ENCODE measurements at regions not wholly inside any gene's neighbourhood (a gene's known extent, or its start where the extent isn't known, plus 50 kb on each side); places are given as distances from the start of the nearest gene placed in this dataset.

- Mint-ChIP-seq H3K36me3 (ENCODE audit: insufficient read depth, unreplicated experiment) (peaks cover 13% of the 10 kb centered on the region), H3K4me3 (ENCODE audit: low read depth, unreplicated experiment) (peak overlapping the region; percentile 2), H3K4me1 (ENCODE audit: low read depth, unreplicated experiment) (peaks cover 47% of the 10 kb centered on the region), H3K9me3 (ENCODE audit: low read depth, unreplicated experiment) (peaks cover 4% of the 10 kb centered on the region), H3K27me3 (ENCODE audit: unreplicated experiment) (no peaks in the 10 kb centered on the region), H3K27ac (ENCODE audit: unreplicated experiment) (peak overlapping the region; percentile 91)
- TF ChIP-seq CTCF (IDR thresholded peaks at IDR 0.05; ENCODE audit: unreplicated experiment): no peak
- CTCF ChIA-PET: interaction anchor here (1.1 to 1.8 kb wide), 2 partner anchors 45 to 131 kb away, joined by 3 to 4 read pairs; no protein-coding TSS in a partner anchor
- intact Hi-C loops (cut with micrococcal nuclease; ENCODE audit: unreplicated experiment): loop anchor here (1.0 to 10.0 kb wide), 4 partner anchors 90 to 774 kb away; no protein-coding TSS in a partner anchor
- DNase-seq: no peak
- no TSS peak for BruUV-seq (replicated peaks)
Observed at GRCh38 chr7:46696741-46697140, 775.7 kb upstream of the IGFBP3 start.

- BruUV-seq (replicated peaks): TSS peak; percentile 86
- peak; percentile 86 for DNase-seq
- peaks cover 47% of the 10 kb centered on the region for H3K4me1 Mint-ChIP-seq (ENCODE audit: low read depth, unreplicated experiment)
- no peak overlapping the region for H3K4me3 Mint-ChIP-seq (ENCODE audit: low read depth, unreplicated experiment)
- H3K9me3 Mint-ChIP-seq (ENCODE audit: low read depth, unreplicated experiment): peaks cover 4% of the 10 kb centered on the region
- no peaks in the 10 kb centered on the region for H3K27me3 Mint-ChIP-seq (ENCODE audit: unreplicated experiment)
- intact Hi-C loops (cut with micrococcal nuclease; ENCODE audit: unreplicated experiment): loop anchor here (1.0 to 10.0 kb wide), 8 partner anchors 44 to 392 kb away; no protein-coding TSS in a partner anchor
- peak overlapping the region; percentile 91 for H3K27ac Mint-ChIP-seq (ENCODE audit: unreplicated experiment)
- TF ChIP-seq CTCF (IDR thresholded peaks at IDR 0.05; ENCODE audit: unreplicated experiment): peak; percentile 16
- CTCF ChIA-PET: interaction anchor here (0.7 to 2.1 kb wide), 18 partner anchors 9 to 773 kb away, joined by 3 to 10 read pairs (median 4); no protein-coding TSS in a partner anchor
- H3K36me3 Mint-ChIP-seq (ENCODE audit: insufficient read depth, unreplicated experiment): peaks cover 13% of the 10 kb centered on the region
Observed at GRCh38 chr7:46695051-46695708, 774.1 kb upstream of the IGFBP3 start.

- no peaks in the 10 kb centered on the region for H3K27me3 Mint-ChIP-seq (ENCODE audit: unreplicated experiment)
- peak overlapping the region; percentile 54 for H3K27ac Mint-ChIP-seq (ENCODE audit: unreplicated experiment)
- no peak for TF ChIP-seq CTCF (IDR thresholded peaks at IDR 0.05; ENCODE audit: unreplicated experiment)
- no TSS peak for BruUV-seq (replicated peaks)
- intact Hi-C loops (cut with micrococcal nuclease; ENCODE audit: unreplicated experiment): loop anchor here (2.0 to 10.0 kb wide), 4 partner anchors 201 to 309 kb away; no protein-coding TSS in a partner anchor
- no peak for DNase-seq
- H3K4me3 Mint-ChIP-seq (ENCODE audit: low read depth, unreplicated experiment): no peak overlapping the region
- H3K4me1 Mint-ChIP-seq (ENCODE audit: low read depth, unreplicated experiment): peaks cover 47% of the 10 kb centered on the region
- peaks cover 13% of the 10 kb centered on the region for H3K36me3 Mint-ChIP-seq (ENCODE audit: insufficient read depth, unreplicated experiment)
- CTCF ChIA-PET: interaction anchor here (0.8 to 2.1 kb wide), 5 partner anchors 12 to 459 kb away, joined by 3 to 10 read pairs (median 5); no protein-coding TSS in a partner anchor
- H3K9me3 Mint-ChIP-seq (ENCODE audit: low read depth, unreplicated experiment): peaks cover 4% of the 10 kb centered on the region
Observed at GRCh38 chr7:46694058-46694457, 773.0 kb upstream of the IGFBP3 start.

- no peaks in the 10 kb centered on the region for H3K27me3 Mint-ChIP-seq (ENCODE audit: unreplicated experiment)
- H3K9me3 Mint-ChIP-seq (ENCODE audit: low read depth, unreplicated experiment): peaks cover 4% of the 10 kb centered on the region
- DNase-seq: no peak
- CTCF ChIA-PET: no interaction called here
- H3K36me3 Mint-ChIP-seq (ENCODE audit: insufficient read depth, unreplicated experiment): no peaks in the 10 kb centered on the region
- no TSS peak for BruUV-seq (replicated peaks)
- no peak overlapping the region for H3K4me3 Mint-ChIP-seq (ENCODE audit: low read depth, unreplicated experiment)
- TF ChIP-seq CTCF (IDR thresholded peaks at IDR 0.05; ENCODE audit: unreplicated experiment): no peak
- H3K4me1 Mint-ChIP-seq (ENCODE audit: low read depth, unreplicated experiment): peaks cover 11% of the 10 kb centered on the region
- no peak overlapping the region for H3K27ac Mint-ChIP-seq (ENCODE audit: unreplicated experiment)
- intact Hi-C loops (cut with micrococcal nuclease; ENCODE audit: unreplicated experiment): no loop called here
Observed at GRCh38 chr7:46687203-46687602, 766.1 kb upstream of the IGFBP3 start.

Data from Calu3 (cell line).